ENCODE measurements at regions not wholly inside any gene's neighbourhood (a gene's known extent, or its start where the extent isn't known, plus 50 kb on each side); places are given as distances from the start of the nearest gene placed in this dataset.

- H3K36me3 ChIP-seq (replicated peaks), result no peaks in the 10 kb centered on the region
- H3K4me3 ChIP-seq (ENCODE audit: low read depth, low read length), result no peak overlapping the region
- DNase-seq, result no peak
- TF ChIP-seq, protein P1, sequence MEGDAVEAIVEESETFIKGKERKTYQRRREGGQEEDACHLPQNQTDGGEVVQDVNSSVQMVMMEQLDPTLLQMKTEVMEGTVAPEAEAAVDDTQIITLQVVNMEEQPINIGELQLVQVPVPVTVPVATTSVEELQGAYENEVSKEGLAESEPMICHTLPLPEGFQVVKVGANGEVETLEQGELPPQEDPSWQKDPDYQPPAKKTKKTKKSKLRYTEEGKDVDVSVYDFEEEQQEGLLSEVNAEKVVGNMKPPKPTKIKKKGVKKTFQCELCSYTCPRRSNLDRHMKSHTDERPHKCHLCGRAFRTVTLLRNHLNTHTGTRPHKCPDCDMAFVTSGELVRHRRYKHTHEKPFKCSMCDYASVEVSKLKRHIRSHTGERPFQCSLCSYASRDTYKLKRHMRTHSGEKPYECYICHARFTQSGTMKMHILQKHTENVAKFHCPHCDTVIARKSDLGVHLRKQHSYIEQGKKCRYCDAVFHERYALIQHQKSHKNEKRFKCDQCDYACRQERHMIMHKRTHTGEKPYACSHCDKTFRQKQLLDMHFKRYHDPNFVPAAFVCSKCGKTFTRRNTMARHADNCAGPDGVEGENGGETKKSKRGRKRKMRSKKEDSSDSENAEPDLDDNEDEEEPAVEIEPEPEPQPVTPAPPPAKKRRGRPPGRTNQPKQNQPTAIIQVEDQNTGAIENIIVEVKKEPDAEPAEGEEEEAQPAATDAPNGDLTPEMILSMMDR (IDR thresholded peaks at IDR 0.05; ENCODE audit: low read depth, low read length, missing control alignments), result no peak
- H3K27me3 ChIP-seq (replicated peaks), result no peaks in the 10 kb centered on the region
- H3K27ac ChIP-seq, result no peak overlapping the region
- in situ Hi-C loops (cut with HindIII; ENCODE audit: low pct_ligation_motif_present, low sequenced_read_pairs), result no loop called here
Measured at GRCh38 chr19:29401712-29402421, 123.9 kb upstream of the VSTM2B start.

DNA sequence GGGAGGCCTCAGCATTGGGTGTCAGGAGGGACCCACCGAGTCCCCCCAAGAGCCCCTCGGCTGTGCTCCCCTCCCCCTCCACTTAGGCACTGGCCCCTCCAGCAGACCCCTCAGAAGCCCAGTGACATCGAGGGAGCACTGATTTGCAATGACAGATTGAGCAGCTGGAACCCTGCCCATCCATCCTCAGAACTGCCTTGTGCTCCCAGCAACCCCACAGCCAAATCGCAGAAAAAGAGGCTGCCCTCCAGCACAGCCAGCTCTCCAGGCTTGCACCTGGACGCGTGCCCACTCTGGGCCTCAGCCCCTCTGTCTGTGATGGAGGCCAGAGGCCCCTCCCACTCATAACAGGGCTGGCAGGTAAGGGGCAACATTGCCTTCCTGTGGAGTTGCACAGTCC lies 123.2 kb upstream of the VSTM2B start:
- in situ Hi-C loops (cut with HindIII; ENCODE audit: low pct_ligation_motif_present, low sequenced_read_pairs), result no loop called here
- no peak for DNase-seq
- no peak overlapping the region for H3K4me3 ChIP-seq (ENCODE audit: low read depth, low read length)
- no peaks in the 10 kb centered on the region for H3K36me3 ChIP-seq (replicated peaks)
- H3K27ac ChIP-seq, result no peak overlapping the region
- H3K27me3 ChIP-seq (replicated peaks), result no peaks in the 10 kb centered on the region
- TF ChIP-seq, protein P1 (IDR thresholded peaks at IDR 0.05; ENCODE audit: low read depth, low read length, missing control alignments), result no peak

- Histone ChIP-seq H3K4me3 (ENCODE audit: low read depth, low read length) (no peak overlapping the region), H3K27me3 (replicated peaks) (no peaks in the 10 kb centered on the region), H3K27ac (no peak overlapping the region), H3K36me3 (replicated peaks) (no peaks in the 10 kb centered on the region)
- no peak for DNase-seq
- in situ Hi-C loops (cut with HindIII; ENCODE audit: low pct_ligation_motif_present, low sequenced_read_pairs), result no loop called here
- TF ChIP-seq, protein P1 (IDR thresholded peaks at IDR 0.05; ENCODE audit: low read depth, low read length, missing control alignments), result no peak
Measured at GRCh38 chr19:29404015-29404414, 121.8 kb upstream of the VSTM2B start.

- in situ Hi-C loops (cut with HindIII; ENCODE audit: low pct_ligation_motif_present, low sequenced_read_pairs), result no loop called here
Measured at GRCh38 chr19:29404951-29405727, 120.7 kb upstream of the VSTM2B start.

DNA sequence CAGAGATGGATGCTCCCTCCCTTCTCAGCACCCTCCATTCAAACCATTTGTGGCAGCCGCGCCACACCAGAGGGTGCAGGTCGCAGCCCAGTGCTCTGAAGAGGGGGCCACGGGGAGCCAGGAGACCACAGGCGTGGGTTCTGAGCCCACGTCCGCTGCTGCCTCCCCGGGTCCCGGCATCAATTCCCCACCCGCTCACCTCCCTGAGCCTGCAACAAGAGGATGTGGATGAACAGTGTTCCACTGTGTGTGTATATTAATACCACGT lies 120.1 kb upstream of the VSTM2B start:
- in situ Hi-C loops (cut with HindIII; ENCODE audit: low pct_ligation_motif_present, low sequenced_read_pairs), result no loop called here
- TF ChIP-seq, protein P1 (IDR thresholded peaks at IDR 0.05; ENCODE audit: low read depth, low read length, missing control alignments), result no peak

More at GRCh38 chr19:29404951-29405727, 120.7 kb upstream of the VSTM2B start:
- DNase-seq, result no peak
- H3K4me3 ChIP-seq (ENCODE audit: low read depth, low read length), result no peak overlapping the region
- TF ChIP-seq, protein P1 (IDR thresholded peaks at IDR 0.05; ENCODE audit: low read depth, low read length, missing control alignments), result no peak
- no peaks in the 10 kb centered on the region for H3K27me3 ChIP-seq (replicated peaks)
- no peak overlapping the region for H3K27ac ChIP-seq
- H3K36me3 ChIP-seq (replicated peaks), result no peaks in the 10 kb centered on the region

More for the DNA sequence above, 120.1 kb upstream of the VSTM2B start:
- H3K27me3 ChIP-seq (replicated peaks), result no peaks in the 10 kb centered on the region
- no peak for DNase-seq
- H3K36me3 ChIP-seq (replicated peaks), result no peaks in the 10 kb centered on the region
- no peak overlapping the region for H3K4me3 ChIP-seq (ENCODE audit: low read depth, low read length)
- no peak overlapping the region for H3K27ac ChIP-seq

Data from brain microvascular endothelial cell (primary cell).